Activated CD4-positive, alpha-beta memory T cell treated with anti-CD3 and anti-CD28 coated beads, Interleukin-2, amount 10 ng/mL, durations not matched to agents 7 days and 5 days (primary cell): ENCODE measurements at regions not wholly inside any gene's neighbourhood (a gene's known extent, or its start where the extent isn't known, plus 50 kb on each side); places are given as distances from the start of the nearest gene placed in this dataset.

ENCODE experiments used
- CTCF ChIA-PET: fragments of 350-600 bp; sonication (Branson Sonifier 250); formaldehyde crosslinking; loops from one replicate; lab custom pipeline; 2021; ENCODE audit warnings: antibody characterized with exemption, inconsistent platforms; lab: Charles Lee
- POLR2A ChIA-PET: fragments of 350-600 bp; sonication (Branson Sonifier 250); formaldehyde crosslinking; loops from one replicate; lab custom pipeline; 2021; ENCODE audit warnings: antibody characterized with exemption; lab: Charles Lee
- DNase-seq: peaks from one replicate; pipeline ENCODE4 v3.0.0-alpha.2; 2020
- H3K27ac Mint-ChIP-seq: one replicate; pipeline ENCODE4 v1.8.0; 2021; ENCODE audit warnings: mild to moderate bottlenecking, mixed read lengths
- H3K27me3 Mint-ChIP-seq: one replicate; pipeline ENCODE4 v1.8.0; 2021; ENCODE audit warnings: mixed read lengths
- H3K36me3 Mint-ChIP-seq: one replicate; pipeline ENCODE4 v1.8.0; 2021; ENCODE audit warnings: low read depth, mixed read lengths
- H3K4me1 Mint-ChIP-seq: one replicate; pipeline ENCODE4 v1.8.0; 2021; ENCODE audit warnings: mixed read lengths
- H3K4me3 Mint-ChIP-seq: one replicate; pipeline ENCODE4 v1.8.0; 2021; ENCODE audit warnings: mild to moderate bottlenecking, mixed read lengths
- H3K9me3 Mint-ChIP-seq: one replicate; pipeline ENCODE4 v1.8.0; 2021; ENCODE audit warnings: mixed read lengths

GRCh38 chr11:129271030-129271429 is 78.9 kb upstream of the ARHGAP32 start:
- no peak for DNase-seq
- ChIA-PET POLR2A (no interaction called here), CTCF (no interaction called here)
- Mint-ChIP-seq H3K4me1 (no peaks in the 10 kb centered on the region), H3K9me3 (no peaks in the 10 kb centered on the region), H3K27ac (no peak overlapping the region), H3K36me3 (no peaks in the 10 kb centered on the region), H3K27me3 (peaks cover 9% of the 10 kb centered on the region), H3K4me3 (no peak overlapping the region)

GRCh38 chr11:129270446-129270845 is 78.3 kb upstream of the ARHGAP32 start:
- no peak for DNase-seq
- Mint-ChIP-seq H3K27ac (no peak overlapping the region), H3K27me3 (peaks cover 7% of the 10 kb centered on the region), H3K4me1 (no peaks in the 10 kb centered on the region), H3K4me3 (no peak overlapping the region), H3K36me3 (no peaks in the 10 kb centered on the region), H3K9me3 (no peaks in the 10 kb centered on the region)
- POLR2A ChIA-PET: no interaction called here
- CTCF ChIA-PET: no interaction called here

GRCh38 chr11:129268371-129268770 is 76.2 kb upstream of the ARHGAP32 start:
- ChIA-PET CTCF (no interaction called here), POLR2A (no interaction called here)
- H3K4me3 Mint-ChIP-seq: no peak overlapping the region
- H3K36me3 Mint-ChIP-seq: no peaks in the 10 kb centered on the region
- peaks cover 4% of the 10 kb centered on the region for H3K27me3 Mint-ChIP-seq
- no peak overlapping the region for H3K27ac Mint-ChIP-seq
- H3K4me1 Mint-ChIP-seq: no peaks in the 10 kb centered on the region
- DNase-seq: no peak
- no peaks in the 10 kb centered on the region for H3K9me3 Mint-ChIP-seq

- CTCF ChIA-PET: no interaction called here
- H3K27me3 Mint-ChIP-seq: peaks cover 3% of the 10 kb centered on the region
- no peak for DNase-seq
- H3K27ac Mint-ChIP-seq: no peak overlapping the region
- no peaks in the 10 kb centered on the region for H3K36me3 Mint-ChIP-seq
- no peaks in the 10 kb centered on the region for H3K4me1 Mint-ChIP-seq
- H3K9me3 Mint-ChIP-seq: no peaks in the 10 kb centered on the region
- no peak overlapping the region for H3K4me3 Mint-ChIP-seq
- POLR2A ChIA-PET: no interaction called here
Observed at GRCh38 chr11:129267716-129268115, 75.6 kb upstream of the ARHGAP32 start.

GRCh38 chr11:129266536-129266935 is 74.4 kb upstream of the ARHGAP32 start:
- Mint-ChIP-seq H3K36me3 (no peaks in the 10 kb centered on the region), H3K27me3 (peaks cover 3% of the 10 kb centered on the region), H3K9me3 (no peaks in the 10 kb centered on the region), H3K4me3 (no peak overlapping the region), H3K4me1 (no peaks in the 10 kb centered on the region), H3K27ac (no peak overlapping the region)
- ChIA-PET POLR2A (no interaction called here), CTCF (no interaction called here)
- no peak for DNase-seq

- Mint-ChIP-seq H3K27me3 (no peaks in the 10 kb centered on the region), H3K9me3 (no peaks in the 10 kb centered on the region), H3K4me1 (no peaks in the 10 kb centered on the region)
Observed at GRCh38 chr11:129265125-129265788, 73.1 kb upstream of the ARHGAP32 start.

GRCh38 chr11:129264114-129264513 is 72.0 kb upstream of the ARHGAP32 start:
- H3K4me1 Mint-ChIP-seq: no peaks in the 10 kb centered on the region
- ChIA-PET POLR2A (no interaction called here), CTCF (no interaction called here)
- no peak overlapping the region for H3K27ac Mint-ChIP-seq
- no peak for DNase-seq
- H3K4me3 Mint-ChIP-seq: no peak overlapping the region
- no peaks in the 10 kb centered on the region for H3K9me3 Mint-ChIP-seq
- no peaks in the 10 kb centered on the region for H3K27me3 Mint-ChIP-seq
- no peaks in the 10 kb centered on the region for H3K36me3 Mint-ChIP-seq

More at GRCh38 chr11:129265125-129265788, 73.1 kb upstream of the ARHGAP32 start:
- no peak for DNase-seq
- no peak overlapping the region for H3K4me3 Mint-ChIP-seq
- ChIA-PET CTCF (no interaction called here), POLR2A (no interaction called here)
- no peaks in the 10 kb centered on the region for H3K36me3 Mint-ChIP-seq
- H3K27ac Mint-ChIP-seq: no peak overlapping the region

- no peaks in the 10 kb centered on the region for H3K9me3 Mint-ChIP-seq
- H3K27ac Mint-ChIP-seq: no peak overlapping the region
- H3K4me1 Mint-ChIP-seq: no peaks in the 10 kb centered on the region
- CTCF ChIA-PET: no interaction called here
- no peaks in the 10 kb centered on the region for H3K36me3 Mint-ChIP-seq
- peaks cover 2% of the 10 kb centered on the region for H3K27me3 Mint-ChIP-seq
- no peak overlapping the region for H3K4me3 Mint-ChIP-seq
- DNase-seq: no peak
- POLR2A ChIA-PET: no interaction called here
Observed at GRCh38 chr11:129260750-129261149, 68.6 kb upstream of the ARHGAP32 start.

- Mint-ChIP-seq H3K4me3 (no peak overlapping the region), H3K36me3 (no peaks in the 10 kb centered on the region), H3K27me3 (peaks cover 2% of the 10 kb centered on the region), H3K9me3 (no peaks in the 10 kb centered on the region), H3K27ac (no peak overlapping the region), H3K4me1 (no peaks in the 10 kb centered on the region)
- ChIA-PET POLR2A (no interaction called here), CTCF (no interaction called here)
- DNase-seq: no peak
Observed at GRCh38 chr11:129259931-129260348, 67.8 kb upstream of the ARHGAP32 start.

GRCh38 chr11:129258205-129258604 is 66.1 kb upstream of the ARHGAP32 start:
- Mint-ChIP-seq H3K4me3 (no peak overlapping the region), H3K9me3 (no peaks in the 10 kb centered on the region), H3K36me3 (no peaks in the 10 kb centered on the region), H3K27ac (no peak overlapping the region), H3K27me3 (peaks cover 2% of the 10 kb centered on the region), H3K4me1 (no peaks in the 10 kb centered on the region)
- ChIA-PET POLR2A (no interaction called here), CTCF (no interaction called here)
- no peak for DNase-seq

- no peak for DNase-seq
- Mint-ChIP-seq H3K9me3 (no peaks in the 10 kb centered on the region), H3K27me3 (peaks cover 2% of the 10 kb centered on the region), H3K27ac (no peak overlapping the region), H3K4me1 (no peaks in the 10 kb centered on the region), H3K36me3 (no peaks in the 10 kb centered on the region), H3K4me3 (no peak overlapping the region)
- ChIA-PET CTCF (no interaction called here), POLR2A (no interaction called here)
Observed at GRCh38 chr11:129257512-129257911, 65.4 kb upstream of the ARHGAP32 start.

- Mint-ChIP-seq H3K4me1 (no peaks in the 10 kb centered on the region), H3K4me3 (no peak overlapping the region), H3K9me3 (no peaks in the 10 kb centered on the region), H3K27me3 (no peaks in the 10 kb centered on the region), H3K36me3 (no peaks in the 10 kb centered on the region), H3K27ac (no peak overlapping the region)
- ChIA-PET POLR2A (interaction anchor here (0.6 kb wide), 1 partner anchor 408 kb away, joined by 3 read pairs; no protein-coding TSS in a partner anchor), CTCF (no interaction called here)
- DNase-seq: no peak
Observed at GRCh38 chr11:129252621-129253020, 60.5 kb upstream of the ARHGAP32 start.

GRCh38 chr11:129251067-129251466 is 58.9 kb upstream of the ARHGAP32 start:
- CTCF ChIA-PET: no interaction called here

GRCh38 chr11:129249923-129250322 is 57.8 kb upstream of the ARHGAP32 start:
- DNase-seq: no peak
- ChIA-PET CTCF (no interaction called here), POLR2A (no interaction called here)
- H3K9me3 Mint-ChIP-seq: no peaks in the 10 kb centered on the region
- H3K4me1 Mint-ChIP-seq: peaks cover 10% of the 10 kb centered on the region
- H3K4me3 Mint-ChIP-seq: no peak overlapping the region
- H3K27ac Mint-ChIP-seq: no peak overlapping the region
- H3K36me3 Mint-ChIP-seq: no peaks in the 10 kb centered on the region
- no peaks in the 10 kb centered on the region for H3K27me3 Mint-ChIP-seq

More at GRCh38 chr11:129251067-129251466, 58.9 kb upstream of the ARHGAP32 start:
- H3K27me3 Mint-ChIP-seq: no peaks in the 10 kb centered on the region
- peaks cover 9% of the 10 kb centered on the region for H3K4me1 Mint-ChIP-seq
- H3K9me3 Mint-ChIP-seq: no peaks in the 10 kb centered on the region
- H3K4me3 Mint-ChIP-seq: no peak overlapping the region
- no peaks in the 10 kb centered on the region for H3K36me3 Mint-ChIP-seq
- no peak overlapping the region for H3K27ac Mint-ChIP-seq
- DNase-seq: no peak
- POLR2A ChIA-PET: no interaction called here
